ENCODE measurements at regions not wholly inside any gene's neighbourhood (a gene's known extent, or its start where the extent isn't known, plus 50 kb on each side); places are given as distances from the start of the nearest gene placed in this dataset.

DNA sequence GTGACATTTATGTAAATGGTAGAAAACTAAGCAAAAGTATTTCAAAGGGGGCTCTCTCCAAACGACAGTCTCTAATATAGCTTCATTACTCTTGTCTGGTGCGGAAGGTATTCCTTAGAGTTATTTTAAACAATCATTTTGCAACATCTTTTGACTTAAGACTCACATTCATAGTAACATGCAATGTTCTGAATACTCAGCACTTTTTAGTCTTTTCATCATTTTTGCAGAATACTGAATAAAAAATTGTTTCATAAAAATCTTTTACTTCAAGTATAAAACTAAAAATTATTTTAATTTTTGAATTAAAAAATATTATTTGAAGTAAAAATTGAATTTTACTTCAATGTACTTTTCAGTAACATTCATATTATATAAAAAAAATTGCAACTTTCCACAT, 321.1 kb downstream of the PLK2 start:
- no peaks in the 10 kb centered on the region for H3K9me3 ChIP-seq
- no peak for DNase-seq
- no peaks in the 10 kb centered on the region for H3K36me3 ChIP-seq
- H3K4me3 ChIP-seq, result no peak overlapping the region
- H3K27me3 ChIP-seq, result no peaks in the 10 kb centered on the region
- H3K27ac ChIP-seq, result no peak overlapping the region
- TF ChIP-seq CTCF (IDR thresholded peaks at IDR 0.05 in 4 of 5, conservative IDR thresholded peaks at IDR 0.05 in 1 of 5) (no peak), POLR2A (IDR thresholded peaks at IDR 0.05) (no peak)
- in situ Hi-C loops (cut with MboI; ENCODE audit: low sequenced_read_pairs in 4 of 4) (no loop called here), intact Hi-C loops (cut with DNase I; ENCODE audit: low total_unique reads) (no loop called here)
- no peak for ATAC-seq
- peaks cover 2 to 8% of the 10 kb centered on the region in 2 donors for H3K4me1 ChIP-seq

DNA sequence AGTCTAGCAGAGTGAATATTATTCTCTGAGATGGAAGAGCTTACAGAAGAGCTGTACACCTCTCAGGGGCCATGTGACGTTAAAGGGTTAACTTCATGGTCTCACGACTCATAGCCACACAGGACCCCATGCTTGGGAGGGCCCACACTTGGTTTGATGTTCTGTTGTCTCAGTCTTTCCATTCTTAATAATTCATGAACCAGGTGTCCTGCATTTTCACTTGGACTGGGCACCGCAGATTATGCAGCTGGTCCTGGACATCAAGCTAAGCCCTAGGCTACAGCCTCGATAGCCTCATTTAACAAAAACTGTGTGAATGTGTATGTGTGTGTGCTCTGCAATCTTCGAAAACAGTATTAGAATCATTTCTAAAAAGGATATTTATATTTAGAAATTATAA, 323.5 kb downstream of the PLK2 start:
- no peak for TF ChIP-seq CTCF (IDR thresholded peaks at IDR 0.05 in 4 of 5, conservative IDR thresholded peaks at IDR 0.05 in 1 of 5)
- peaks cover 10 to 15% of the 10 kb centered on the region in 2 donors for H3K4me1 ChIP-seq
- intact Hi-C loops (cut with DNase I; ENCODE audit: low total_unique reads) (no loop called here), in situ Hi-C loops (cut with MboI; ENCODE audit: low sequenced_read_pairs in 4 of 4) (no loop called here)
- ATAC-seq (no peak), DNase-seq (no peak)
- no peaks in the 10 kb centered on the region for H3K36me3 ChIP-seq
- H3K9me3 ChIP-seq, result no peaks in the 10 kb centered on the region
- H3K27ac ChIP-seq, result no peak overlapping the region
- no peaks in the 10 kb centered on the region for H3K27me3 ChIP-seq
- H3K4me3 ChIP-seq, result no peak overlapping the region

DNA sequence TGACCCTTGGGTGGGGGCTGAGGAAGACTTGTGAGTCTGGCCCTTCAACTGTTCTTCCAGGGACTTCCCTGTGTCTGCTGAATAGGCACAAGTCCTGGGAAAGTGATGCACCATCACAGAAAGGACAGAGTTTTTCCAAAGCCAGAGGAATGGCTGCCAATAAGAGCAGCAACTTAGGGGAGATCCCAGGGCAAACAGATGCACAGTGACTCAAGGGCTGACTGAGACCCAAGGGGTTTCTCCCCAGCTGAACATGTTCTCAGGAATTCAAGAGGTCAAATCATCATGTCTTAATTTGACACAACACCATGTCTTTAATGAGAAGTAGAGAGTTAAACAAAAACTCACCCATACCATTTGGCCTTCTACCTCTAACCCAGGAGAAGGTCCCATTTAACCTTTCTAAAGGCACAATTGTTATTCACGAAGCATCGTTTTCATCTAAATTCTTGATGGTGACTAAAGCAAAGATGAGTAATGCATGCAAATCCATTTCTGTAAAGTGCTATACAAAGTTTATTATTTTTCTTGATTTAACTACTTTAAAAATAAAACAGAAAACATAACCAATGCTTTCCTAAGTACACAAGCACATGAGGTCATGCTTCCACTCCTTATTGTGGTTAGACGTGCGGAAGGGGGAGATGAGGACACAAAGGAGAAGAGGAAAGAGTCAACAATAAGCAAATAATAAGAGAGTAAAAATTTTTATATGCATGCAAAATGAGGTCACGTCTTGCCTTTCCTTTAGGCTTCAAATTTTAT, 324.1 kb downstream of the PLK2 start:
- no peak overlapping the region for H3K27ac ChIP-seq
- in situ Hi-C loops (cut with MboI; ENCODE audit: low sequenced_read_pairs in 4 of 4), result no loop called here
- H3K4me3 ChIP-seq, result no peak overlapping the region
- no peaks in the 10 kb centered on the region for H3K27me3 ChIP-seq
- no peak for TF ChIP-seq CTCF (IDR thresholded peaks at IDR 0.05 in 4 of 5, conservative IDR thresholded peaks at IDR 0.05 in 1 of 5)
- TF ChIP-seq POLR2A (IDR thresholded peaks at IDR 0.05), result no peak
- H3K4me1 ChIP-seq, result peaks cover 10 to 15% of the 10 kb centered on the region in 2 donors
- no peaks in the 10 kb centered on the region for H3K9me3 ChIP-seq
- intact Hi-C loops (cut with DNase I; ENCODE audit: low total_unique reads), result no loop called here
- ATAC-seq (no peak), DNase-seq (no peak)
- H3K36me3 ChIP-seq, result no peaks in the 10 kb centered on the region

- no peaks in the 10 kb centered on the region for H3K9me3 ChIP-seq
These were observed 326.1 kb downstream of the PLK2 start for GRCh38 chr5:58133631-58134296.

More at GRCh38 chr5:58133631-58134296, 326.1 kb downstream of the PLK2 start:
- Histone ChIP-seq H3K4me3 (no peak overlapping the region), H3K36me3 (no peaks in the 10 kb centered on the region), H3K27ac (no peak overlapping the region), H3K4me1 (peaks cover 10 to 15% of the 10 kb centered on the region in 2 donors), H3K27me3 (no peaks in the 10 kb centered on the region)
- intact Hi-C loops (cut with DNase I; ENCODE audit: low total_unique reads) (no loop called here), in situ Hi-C loops (cut with MboI; ENCODE audit: low sequenced_read_pairs in 4 of 4) (no loop called here)
- no peak for ATAC-seq
- no peak for DNase-seq
- no peak for TF ChIP-seq POLR2A (IDR thresholded peaks at IDR 0.05)
- no peak for TF ChIP-seq CTCF (IDR thresholded peaks at IDR 0.05 in 4 of 5, conservative IDR thresholded peaks at IDR 0.05 in 1 of 5)
